HUES48 (cell line): ENCODE measurements at regions not wholly inside any gene's neighbourhood (a gene's known extent, or its start where the extent isn't known, plus 50 kb on each side); places are given as distances from the start of the nearest gene placed in this dataset.

Experiments used
- H3K27ac ChIP-seq: one replicate; pipeline ENCODE4 v1.7.0; 2013; ENCODE audit warnings: low read depth, low read length, inconsistent platforms
- H3K27me3 ChIP-seq: 2 replicates; pipeline ENCODE4 v1.6.1; 2013; ENCODE audit warnings: mild to moderate bottlenecking, low read length; ENCODE audit not compliant: control insufficient read depth, insufficient read depth
- H3K36me3 ChIP-seq: 2 replicates; pipeline ENCODE4 v1.6.1; 2013; ENCODE audit warnings: low read length; ENCODE audit not compliant: control insufficient read depth, insufficient read depth
- H3K4me1 ChIP-seq: 2 replicates; pipeline ENCODE4 v1.6.1; 2013; ENCODE audit warnings: mild to moderate bottlenecking, low read length; ENCODE audit not compliant: control insufficient read depth, insufficient read depth
- H3K4me3 ChIP-seq: 2 replicates; pipeline ENCODE4 v1.5.1; 2013; ENCODE audit warnings: mild to moderate bottlenecking, low read depth, low read length
- H3K9ac ChIP-seq: 2 replicates; pipeline ENCODE4 v1.6.1; 2013; ENCODE audit warnings: mild to moderate bottlenecking, low read depth, low read length, moderate library complexity
- H3K9me3 ChIP-seq: 2 replicates; pipeline ENCODE4 v1.6.1; 2013; ENCODE audit warnings: low read length; ENCODE audit not compliant: control insufficient read depth, insufficient read depth

- Histone ChIP-seq H3K36me3 (no peaks in the 10 kb centered on the region), H3K9ac (no peak overlapping the region), H3K4me3 (no peak overlapping the region)
Observed at GRCh38 chr6:169950558-169950957, 199.1 kb downstream of the ERMARD start.

GRCh38 chr6:169949511-169950097, 198.2 kb downstream of the ERMARD start:
- no peaks in the 10 kb centered on the region for H3K36me3 ChIP-seq
- no peaks in the 10 kb centered on the region for H3K4me1 ChIP-seq
- no peaks in the 10 kb centered on the region for H3K27me3 ChIP-seq
- no peaks in the 10 kb centered on the region for H3K9me3 ChIP-seq
- no peak overlapping the region for H3K27ac ChIP-seq
- no peak overlapping the region for H3K4me3 ChIP-seq
- no peak overlapping the region for H3K9ac ChIP-seq

More at GRCh38 chr6:169950558-169950957, 199.1 kb downstream of the ERMARD start:
- H3K27me3 ChIP-seq = no peaks in the 10 kb centered on the region
- no peaks in the 10 kb centered on the region for H3K4me1 ChIP-seq
- H3K9me3 ChIP-seq = no peaks in the 10 kb centered on the region
- no peak overlapping the region for H3K27ac ChIP-seq

- no peaks in the 10 kb centered on the region for H3K27me3 ChIP-seq
- no peak overlapping the region for H3K4me3 ChIP-seq
- H3K4me1 ChIP-seq = no peaks in the 10 kb centered on the region
- no peaks in the 10 kb centered on the region for H3K9me3 ChIP-seq
- no peak overlapping the region for H3K27ac ChIP-seq
- no peaks in the 10 kb centered on the region for H3K36me3 ChIP-seq
- H3K9ac ChIP-seq = no peak overlapping the region
Observed at GRCh38 chr6:169946971-169947370, 195.5 kb downstream of the ERMARD start.

- no peaks in the 10 kb centered on the region for H3K4me1 ChIP-seq
- H3K9me3 ChIP-seq = no peaks in the 10 kb centered on the region
- H3K9ac ChIP-seq = no peak overlapping the region
- H3K4me3 ChIP-seq = no peak overlapping the region
- H3K36me3 ChIP-seq = no peaks in the 10 kb centered on the region
- no peaks in the 10 kb centered on the region; the same call in 1 of the 2 replicates for H3K27me3 ChIP-seq
- H3K27ac ChIP-seq = no peak overlapping the region
Observed at GRCh38 chr6:169945117-169945516, 193.7 kb downstream of the ERMARD start.

- Histone ChIP-seq H3K9me3 (no peaks in the 10 kb centered on the region), H3K27me3 (peaks cover 3% of the 10 kb centered on the region; the same call in 1 of the 2 replicates), H3K9ac (no peak overlapping the region), H3K4me1 (no peaks in the 10 kb centered on the region), H3K36me3 (no peaks in the 10 kb centered on the region), H3K4me3 (no peak overlapping the region), H3K27ac (no peak overlapping the region)
Observed at GRCh38 chr6:169944415-169944814, 193.0 kb downstream of the ERMARD start.

- H3K36me3 ChIP-seq = no peaks in the 10 kb centered on the region
- no peak overlapping the region for H3K4me3 ChIP-seq
- no peaks in the 10 kb centered on the region for H3K4me1 ChIP-seq
- H3K27ac ChIP-seq = no peak overlapping the region
- no peaks in the 10 kb centered on the region for H3K9me3 ChIP-seq
- peaks cover 7% of the 10 kb centered on the region; the same call in 1 of the 2 replicates for H3K27me3 ChIP-seq
- no peak overlapping the region for H3K9ac ChIP-seq
Observed at GRCh38 chr6:169944061-169944337, 192.6 kb downstream of the ERMARD start.

- Histone ChIP-seq H3K4me3 (no peak overlapping the region), H3K9me3 (no peaks in the 10 kb centered on the region), H3K27me3 (peaks cover 13% of the 10 kb centered on the region), H3K9ac (no peak overlapping the region), H3K36me3 (no peaks in the 10 kb centered on the region), H3K4me1 (no peaks in the 10 kb centered on the region), H3K27ac (no peak overlapping the region)
Observed at GRCh38 chr6:169943241-169944060, 192.0 kb downstream of the ERMARD start.

- Histone ChIP-seq H3K27ac (no peak overlapping the region), H3K4me1 (no peaks in the 10 kb centered on the region), H3K9ac (no peak overlapping the region), H3K36me3 (no peaks in the 10 kb centered on the region), H3K9me3 (no peaks in the 10 kb centered on the region), H3K27me3 (peaks cover 24% of the 10 kb centered on the region), H3K4me3 (no peak overlapping the region)
Observed at GRCh38 chr6:169942173-169942572, 190.8 kb downstream of the ERMARD start.

GRCh38 chr6:169940481-169941271, 189.3 kb downstream of the ERMARD start:
- peaks cover 38% of the 10 kb centered on the region for H3K27me3 ChIP-seq
- H3K4me3 ChIP-seq = no peak overlapping the region
- no peak overlapping the region for H3K27ac ChIP-seq

GRCh38 chr6:169939554-169940164, 188.2 kb downstream of the ERMARD start:
- Histone ChIP-seq H3K27ac (no peak overlapping the region), H3K4me1 (no peaks in the 10 kb centered on the region), H3K27me3 (peaks cover 48% of the 10 kb centered on the region), H3K9ac (no peak overlapping the region), H3K4me3 (no peak overlapping the region), H3K36me3 (no peaks in the 10 kb centered on the region), H3K9me3 (no peaks in the 10 kb centered on the region)

More at GRCh38 chr6:169940481-169941271, 189.3 kb downstream of the ERMARD start:
- H3K9me3 ChIP-seq = no peaks in the 10 kb centered on the region
- no peak overlapping the region for H3K9ac ChIP-seq
- H3K36me3 ChIP-seq = no peaks in the 10 kb centered on the region
- no peaks in the 10 kb centered on the region for H3K4me1 ChIP-seq
